ENCODE measurements at regions not wholly inside any gene's neighbourhood (a gene's known extent, or its start where the extent isn't known, plus 50 kb on each side); places are given as distances from the start of the nearest gene placed in this dataset.

- ATAC-seq = no peak
- no peak for TF ChIP-seq EP300 (IDR thresholded peaks at IDR 0.05)
- TF ChIP-seq CTCF (IDR thresholded peaks at IDR 0.05) = no peak
- no peak for TF ChIP-seq POLR2AphosphoS5 (IDR thresholded peaks at IDR 0.05)
- TF ChIP-seq POLR2A (IDR thresholded peaks at IDR 0.05) = no peak
- Histone ChIP-seq H3K4me3 (no peak overlapping the region), H3K27ac (no peak overlapping the region), H3K9me3 (no peaks in the 10 kb centered on the region), H3K4me1 (no peaks in the 10 kb centered on the region), H3K27me3 (no peaks in the 10 kb centered on the region), H3K36me3 (no peaks in the 10 kb centered on the region)
- WGBS, 2 donors (ENCODE audit: low coverage in 1 of 2) = 36 to 63% methylated on average over 2 of the region's 2 CpGs
Measured at GRCh38 chr3:683770-684169, 409.1 kb upstream of the CNTN6 start.

- no peaks in the 10 kb centered on the region for H3K4me1 ChIP-seq
- no peaks in the 10 kb centered on the region for H3K27me3 ChIP-seq
- H3K4me3 ChIP-seq = no peak overlapping the region
- whole genome bisulfite sequencing, 2 donors (ENCODE audit: low coverage in 1 of 2) = 88% methylated on average over 1 of the region's 4 CpGs; no CpG with 5 or more reads in 1 of the 2 donors
- no peak overlapping the region for H3K27ac ChIP-seq
- no peak for TF ChIP-seq CTCF (IDR thresholded peaks at IDR 0.05)
- TF ChIP-seq POLR2A (IDR thresholded peaks at IDR 0.05) = no peak
- TF ChIP-seq EP300 (IDR thresholded peaks at IDR 0.05) = no peak
- TF ChIP-seq POLR2AphosphoS5 (IDR thresholded peaks at IDR 0.05) = no peak
- H3K9me3 ChIP-seq = peaks cover 0 to 5% (median 0%) of the 10 kb centered on the region in 3 donors
- H3K36me3 ChIP-seq = peaks cover 0 to 3% of the 10 kb centered on the region in 2 donors
- no peak for ATAC-seq
Measured at GRCh38 chr3:690770-691169, 402.1 kb upstream of the CNTN6 start.

GRCh38 chr3:700514-700913 lies 392.3 kb upstream of the CNTN6 start:
- WGBS, 2 donors (ENCODE audit: low coverage in 1 of 2) = 67% methylated on average over 1 of the region's 2 CpGs; no CpG with 5 or more reads in 1 of the 2 donors
- H3K36me3 ChIP-seq = no peaks in the 10 kb centered on the region
- H3K27me3 ChIP-seq = no peaks in the 10 kb centered on the region
- H3K9me3 ChIP-seq = no peaks in the 10 kb centered on the region
- TF ChIP-seq CTCF (IDR thresholded peaks at IDR 0.05) = no peak
- TF ChIP-seq POLR2A (IDR thresholded peaks at IDR 0.05) = no peak
- TF ChIP-seq POLR2AphosphoS5 (IDR thresholded peaks at IDR 0.05) = no peak
- no peak for TF ChIP-seq EP300 (IDR thresholded peaks at IDR 0.05)
- no peak overlapping the region for H3K4me3 ChIP-seq
- no peak overlapping the region for H3K27ac ChIP-seq
- no peak for ATAC-seq
- H3K4me1 ChIP-seq = no peaks in the 10 kb centered on the region

- Histone ChIP-seq H3K36me3 (no peaks in the 10 kb centered on the region), H3K9me3 (no peaks in the 10 kb centered on the region), H3K4me1 (no peaks in the 10 kb centered on the region), H3K27ac (no peak overlapping the region), H3K4me3 (no peak overlapping the region), H3K27me3 (no peaks in the 10 kb centered on the region)
- ATAC-seq = no peak
- TF ChIP-seq CTCF (IDR thresholded peaks at IDR 0.05) (no peak), POLR2A (IDR thresholded peaks at IDR 0.05) (no peak)
- 22 to 47% methylated on average over 2 of the region's 2 CpGs for WGBS, 2 donors (ENCODE audit: low coverage in 1 of 2)
Measured at GRCh38 chr3:707041-707440, 385.8 kb upstream of the CNTN6 start.

GRCh38 chr3:713006-713621 lies 379.7 kb upstream of the CNTN6 start:
- no peak for TF ChIP-seq EP300 (IDR thresholded peaks at IDR 0.05)

More at GRCh38 chr3:713006-713621, 379.7 kb upstream of the CNTN6 start:
- Histone ChIP-seq H3K36me3 (no peaks in the 10 kb centered on the region), H3K27ac (no peak overlapping the region), H3K9me3 (no peaks in the 10 kb centered on the region), H3K27me3 (no peaks in the 10 kb centered on the region), H3K4me3 (no peak overlapping the region), H3K4me1 (no peaks in the 10 kb centered on the region)
- ATAC-seq = no peak
- WGBS, 2 donors (ENCODE audit: low coverage in 1 of 2) = 66 to 71% methylated on average over 3 to 5 of the region's 5 CpGs

Data from gastroesophageal sphincter (tissue), 4 donors.